H1 (cell line): ENCODE measurements at regions not wholly inside any gene's neighbourhood (a gene's known extent, or its start where the extent isn't known, plus 50 kb on each side); places are given as distances from the start of the nearest gene placed in this dataset.

Experiments used
- KDM1A ChIP-seq: fragments of 200-600, 300-600 bp; sonication (generic); IDR thresholded peaks from 2 replicates; pipeline ENCODE4 v1.7.1; 2016; ENCODE audit warnings: mild to moderate bottlenecking, low read length, borderline replicate concordance
- KDM4A ChIP-seq: IDR thresholded peaks from one replicate; pipeline ENCODE4 v1.7.1; 2012; ENCODE audit warnings: low read depth, mild to moderate bottlenecking, moderate library complexity, low read length, inconsistent platforms; ENCODE audit not compliant: severe bottlenecking
- RNF2 ChIP-seq: fragments of 200-900, 300-1000 bp; sonication (generic); IDR thresholded peaks from 2 replicates; pipeline ENCODE4 v1.7.1; 2016; ENCODE audit warnings: borderline replicate concordance, low read depth, mild to moderate bottlenecking, antibody characterized with exemption, low read length; ENCODE audit not compliant: poor library complexity, severe bottlenecking; ENCODE audit errors: missing control alignments
- RXRA ChIP-seq: IDR thresholded peaks from 2 replicates; pipeline ENCODE4 v1.6.1; 2011; ENCODE audit warnings: low read depth, mild to moderate bottlenecking, low read length, moderate library complexity; ENCODE audit not compliant: insufficient read depth
- SAP30 ChIP-seq: fragments of 300-600 bp; sonication (generic); IDR thresholded peaks from 2 replicates; pipeline ENCODE4 v1.7.1; 2012; ENCODE audit warnings: low read length, moderate library complexity, mild to moderate bottlenecking, inconsistent platforms; ENCODE audit not compliant: insufficient read depth, insufficient replicate concordance
- YY1 ChIP-seq: IDR thresholded peaks from 2 replicates; pipeline ENCODE4 v1.6.1; 2011; ENCODE audit warnings: low read depth, mild to moderate bottlenecking, low read length
- TF ChIP-seq, protein P1 (sequence below): fragments of 300-600 bp; sonication (generic); IDR thresholded peaks from 2 replicates; pipeline ENCODE4 v1.7.1; 2012; ENCODE audit warnings: low read length, moderate library complexity, mild to moderate bottlenecking, inconsistent platforms; ENCODE audit not compliant: insufficient replicate concordance

DNA sequence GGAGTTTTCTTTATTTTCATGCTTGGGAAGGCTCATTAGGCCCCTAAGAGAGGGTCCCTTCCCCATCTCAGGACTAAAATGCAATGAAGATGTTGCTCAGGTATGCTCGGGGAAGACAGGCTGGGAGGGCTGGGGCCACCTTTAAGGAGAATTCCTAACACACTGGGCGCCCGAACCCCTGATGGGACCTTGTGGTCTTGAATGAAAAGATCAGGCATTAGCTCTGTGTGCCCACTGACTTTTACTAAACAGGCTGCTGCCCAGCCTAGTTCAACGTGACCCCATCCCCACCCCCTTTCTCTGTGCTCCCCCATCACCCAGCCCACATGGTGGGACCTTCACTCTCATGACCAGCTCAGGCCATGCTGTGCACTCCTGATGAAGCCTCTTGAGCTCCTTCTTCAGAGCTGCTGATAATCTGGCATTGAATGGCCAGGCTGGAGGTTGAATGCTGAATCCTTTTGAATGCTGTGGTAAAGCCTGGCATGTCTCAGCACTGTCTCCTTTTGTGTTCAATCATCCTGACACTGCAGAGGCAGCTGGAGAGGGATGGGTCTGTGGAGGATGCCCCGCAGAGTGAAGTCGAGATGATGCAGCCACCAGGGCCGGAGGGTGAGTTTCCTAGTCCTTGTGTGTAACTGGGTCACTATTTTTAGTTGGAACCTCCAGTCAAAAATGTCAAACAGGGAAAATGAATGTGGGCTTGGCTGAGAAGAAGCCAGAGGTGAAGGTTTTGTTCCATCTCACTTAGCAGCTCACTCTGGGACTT lies 209.1 kb downstream of the UQCRFS1 start (continued):
- TF ChIP-seq KDM1A = no peak
- no peak for TF ChIP-seq RNF2
- TF ChIP-seq KDM4A = no peak
- TF ChIP-seq SAP30 = no peak
- TF ChIP-seq, protein P1, sequence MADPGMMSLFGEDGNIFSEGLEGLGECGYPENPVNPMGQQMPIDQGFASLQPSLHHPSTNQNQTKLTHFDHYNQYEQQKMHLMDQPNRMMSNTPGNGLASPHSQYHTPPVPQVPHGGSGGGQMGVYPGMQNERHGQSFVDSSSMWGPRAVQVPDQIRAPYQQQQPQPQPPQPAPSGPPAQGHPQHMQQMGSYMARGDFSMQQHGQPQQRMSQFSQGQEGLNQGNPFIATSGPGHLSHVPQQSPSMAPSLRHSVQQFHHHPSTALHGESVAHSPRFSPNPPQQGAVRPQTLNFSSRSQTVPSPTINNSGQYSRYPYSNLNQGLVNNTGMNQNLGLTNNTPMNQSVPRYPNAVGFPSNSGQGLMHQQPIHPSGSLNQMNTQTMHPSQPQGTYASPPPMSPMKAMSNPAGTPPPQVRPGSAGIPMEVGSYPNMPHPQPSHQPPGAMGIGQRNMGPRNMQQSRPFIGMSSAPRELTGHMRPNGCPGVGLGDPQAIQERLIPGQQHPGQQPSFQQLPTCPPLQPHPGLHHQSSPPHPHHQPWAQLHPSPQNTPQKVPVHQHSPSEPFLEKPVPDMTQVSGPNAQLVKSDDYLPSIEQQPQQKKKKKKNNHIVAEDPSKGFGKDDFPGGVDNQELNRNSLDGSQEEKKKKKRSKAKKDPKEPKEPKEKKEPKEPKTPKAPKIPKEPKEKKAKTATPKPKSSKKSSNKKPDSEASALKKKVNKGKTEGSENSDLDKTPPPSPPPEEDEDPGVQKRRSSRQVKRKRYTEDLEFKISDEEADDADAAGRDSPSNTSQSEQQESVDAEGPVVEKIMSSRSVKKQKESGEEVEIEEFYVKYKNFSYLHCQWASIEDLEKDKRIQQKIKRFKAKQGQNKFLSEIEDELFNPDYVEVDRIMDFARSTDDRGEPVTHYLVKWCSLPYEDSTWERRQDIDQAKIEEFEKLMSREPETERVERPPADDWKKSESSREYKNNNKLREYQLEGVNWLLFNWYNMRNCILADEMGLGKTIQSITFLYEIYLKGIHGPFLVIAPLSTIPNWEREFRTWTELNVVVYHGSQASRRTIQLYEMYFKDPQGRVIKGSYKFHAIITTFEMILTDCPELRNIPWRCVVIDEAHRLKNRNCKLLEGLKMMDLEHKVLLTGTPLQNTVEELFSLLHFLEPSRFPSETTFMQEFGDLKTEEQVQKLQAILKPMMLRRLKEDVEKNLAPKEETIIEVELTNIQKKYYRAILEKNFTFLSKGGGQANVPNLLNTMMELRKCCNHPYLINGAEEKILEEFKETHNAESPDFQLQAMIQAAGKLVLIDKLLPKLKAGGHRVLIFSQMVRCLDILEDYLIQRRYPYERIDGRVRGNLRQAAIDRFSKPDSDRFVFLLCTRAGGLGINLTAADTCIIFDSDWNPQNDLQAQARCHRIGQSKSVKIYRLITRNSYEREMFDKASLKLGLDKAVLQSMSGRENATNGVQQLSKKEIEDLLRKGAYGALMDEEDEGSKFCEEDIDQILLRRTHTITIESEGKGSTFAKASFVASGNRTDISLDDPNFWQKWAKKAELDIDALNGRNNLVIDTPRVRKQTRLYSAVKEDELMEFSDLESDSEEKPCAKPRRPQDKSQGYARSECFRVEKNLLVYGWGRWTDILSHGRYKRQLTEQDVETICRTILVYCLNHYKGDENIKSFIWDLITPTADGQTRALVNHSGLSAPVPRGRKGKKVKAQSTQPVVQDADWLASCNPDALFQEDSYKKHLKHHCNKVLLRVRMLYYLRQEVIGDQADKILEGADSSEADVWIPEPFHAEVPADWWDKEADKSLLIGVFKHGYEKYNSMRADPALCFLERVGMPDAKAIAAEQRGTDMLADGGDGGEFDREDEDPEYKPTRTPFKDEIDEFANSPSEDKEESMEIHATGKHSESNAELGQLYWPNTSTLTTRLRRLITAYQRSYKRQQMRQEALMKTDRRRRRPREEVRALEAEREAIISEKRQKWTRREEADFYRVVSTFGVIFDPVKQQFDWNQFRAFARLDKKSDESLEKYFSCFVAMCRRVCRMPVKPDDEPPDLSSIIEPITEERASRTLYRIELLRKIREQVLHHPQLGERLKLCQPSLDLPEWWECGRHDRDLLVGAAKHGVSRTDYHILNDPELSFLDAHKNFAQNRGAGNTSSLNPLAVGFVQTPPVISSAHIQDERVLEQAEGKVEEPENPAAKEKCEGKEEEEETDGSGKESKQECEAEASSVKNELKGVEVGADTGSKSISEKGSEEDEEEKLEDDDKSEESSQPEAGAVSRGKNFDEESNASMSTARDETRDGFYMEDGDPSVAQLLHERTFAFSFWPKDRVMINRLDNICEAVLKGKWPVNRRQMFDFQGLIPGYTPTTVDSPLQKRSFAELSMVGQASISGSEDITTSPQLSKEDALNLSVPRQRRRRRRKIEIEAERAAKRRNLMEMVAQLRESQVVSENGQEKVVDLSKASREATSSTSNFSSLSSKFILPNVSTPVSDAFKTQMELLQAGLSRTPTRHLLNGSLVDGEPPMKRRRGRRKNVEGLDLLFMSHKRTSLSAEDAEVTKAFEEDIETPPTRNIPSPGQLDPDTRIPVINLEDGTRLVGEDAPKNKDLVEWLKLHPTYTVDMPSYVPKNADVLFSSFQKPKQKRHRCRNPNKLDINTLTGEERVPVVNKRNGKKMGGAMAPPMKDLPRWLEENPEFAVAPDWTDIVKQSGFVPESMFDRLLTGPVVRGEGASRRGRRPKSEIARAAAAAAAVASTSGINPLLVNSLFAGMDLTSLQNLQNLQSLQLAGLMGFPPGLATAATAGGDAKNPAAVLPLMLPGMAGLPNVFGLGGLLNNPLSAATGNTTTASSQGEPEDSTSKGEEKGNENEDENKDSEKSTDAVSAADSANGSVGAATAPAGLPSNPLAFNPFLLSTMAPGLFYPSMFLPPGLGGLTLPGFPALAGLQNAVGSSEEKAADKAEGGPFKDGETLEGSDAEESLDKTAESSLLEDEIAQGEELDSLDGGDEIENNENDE = no peak
- no peak for TF ChIP-seq RXRA
- no peak for TF ChIP-seq YY1
